NCI-H345 (cell line): ENCODE measurements at regions not wholly inside any gene's neighbourhood (a gene's known extent, or its start where the extent isn't known, plus 50 kb on each side); places are given as distances from the start of the nearest gene placed in this dataset.

Experiments
- DNase-seq: peaks from one replicate; lab custom pipeline; 2025; lab: John Stamatoyannopoulos, UW

DNA sequence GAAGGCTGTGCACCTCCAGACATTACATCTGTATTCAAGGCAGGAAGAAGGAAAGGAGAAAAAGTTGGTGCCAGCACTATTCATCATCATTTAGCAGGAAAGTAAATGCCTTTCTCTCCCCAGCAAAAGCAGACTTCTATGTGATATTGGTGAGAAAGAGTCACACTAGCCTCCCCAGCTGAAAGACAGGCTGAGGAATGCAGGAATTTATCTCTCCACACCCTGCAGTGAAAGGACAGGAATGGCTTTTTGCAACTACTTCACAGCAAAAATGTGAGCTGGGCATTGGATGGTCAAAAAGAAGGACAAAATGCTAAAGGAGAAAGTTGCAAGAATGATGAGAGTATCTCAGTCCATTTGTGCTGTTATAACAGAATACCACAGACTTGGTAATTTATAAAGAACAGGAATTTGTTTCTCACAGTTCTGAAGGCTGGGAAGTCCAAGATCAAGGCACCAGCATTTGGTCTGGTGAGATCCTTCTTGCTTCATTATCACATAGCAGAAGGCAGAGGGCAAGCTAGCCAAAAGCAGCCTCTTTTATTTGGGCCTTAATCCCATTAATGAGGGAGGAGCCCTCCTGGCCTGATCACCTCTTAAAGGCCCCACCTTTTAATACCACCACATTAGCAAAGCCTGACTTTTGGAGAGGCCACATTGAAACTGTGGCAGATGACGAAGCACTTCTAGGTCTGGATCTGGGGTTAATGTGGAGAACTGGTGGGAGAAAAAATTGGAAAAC, 388.1 kb upstream of the SLC14A2 start:
- no peak for DNase-seq

DNA sequence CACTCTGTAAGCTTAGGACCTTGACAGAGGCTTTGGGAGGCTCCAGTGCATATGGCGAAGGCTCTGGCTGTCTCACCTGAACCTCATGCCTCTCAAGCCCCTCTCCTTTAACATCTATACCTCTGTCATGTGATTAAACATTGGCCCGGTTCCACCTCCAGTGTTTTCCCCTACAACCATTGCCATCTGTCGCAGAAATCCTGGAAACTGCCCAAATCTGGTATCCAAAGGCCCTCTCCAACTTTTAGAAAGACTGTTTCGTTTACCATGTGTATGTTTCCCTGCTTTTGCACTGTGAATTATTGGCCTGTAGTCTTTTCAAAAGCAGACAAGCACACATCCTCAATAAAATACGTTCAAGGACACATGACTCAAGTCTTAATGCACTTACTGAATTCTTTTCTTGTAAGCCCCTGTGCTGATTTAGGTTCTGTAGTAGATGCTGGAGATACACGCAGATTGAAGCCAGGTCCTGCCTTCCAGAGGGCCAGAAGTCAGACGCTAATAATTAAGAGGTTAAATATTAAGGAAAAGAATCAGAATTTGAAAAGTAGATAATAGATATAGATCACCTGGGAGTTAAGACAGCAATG, 386.4 kb upstream of the SLC14A2 start:
- DNase-seq = no peak

DNA sequence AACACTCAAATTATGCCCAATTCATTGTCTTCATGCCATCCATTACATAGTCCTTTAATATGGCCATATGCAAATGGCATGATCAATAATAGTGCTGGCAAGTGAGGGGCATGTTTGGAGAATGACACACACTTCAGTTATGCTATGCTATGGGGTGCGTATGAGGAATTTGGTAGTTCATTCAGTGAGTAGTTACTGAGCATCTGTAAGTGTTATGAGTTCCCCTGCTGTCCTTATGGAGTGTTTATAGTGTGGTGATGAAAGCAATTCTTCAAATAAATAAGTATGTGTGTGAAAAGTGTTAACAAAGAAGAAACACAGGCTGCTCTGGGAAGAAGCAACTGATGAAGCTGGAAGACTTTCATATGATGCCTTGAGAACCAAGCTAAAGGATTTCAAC, 383.7 kb upstream of the SLC14A2 start:
- no peak for DNase-seq

DNA sequence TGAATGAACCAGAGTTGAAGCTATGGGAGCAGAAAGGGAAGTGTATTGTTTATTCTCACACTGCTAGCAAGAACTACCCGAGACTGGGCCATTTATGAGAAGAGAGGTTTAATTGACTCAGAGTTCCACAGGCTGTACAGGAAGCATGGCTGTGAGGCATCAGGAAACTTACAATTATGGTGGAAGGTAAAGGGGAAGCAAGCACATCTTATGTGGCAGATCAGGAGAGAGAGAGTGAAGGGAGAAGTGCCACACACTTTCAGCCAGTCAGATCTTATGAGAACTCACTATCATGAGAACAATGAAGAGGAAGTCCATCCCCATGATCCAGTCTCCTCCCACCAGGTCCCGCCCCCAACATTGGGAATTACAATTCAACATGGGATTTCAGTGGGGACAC, 383.2 kb upstream of the SLC14A2 start:
- no peak for DNase-seq

DNA sequence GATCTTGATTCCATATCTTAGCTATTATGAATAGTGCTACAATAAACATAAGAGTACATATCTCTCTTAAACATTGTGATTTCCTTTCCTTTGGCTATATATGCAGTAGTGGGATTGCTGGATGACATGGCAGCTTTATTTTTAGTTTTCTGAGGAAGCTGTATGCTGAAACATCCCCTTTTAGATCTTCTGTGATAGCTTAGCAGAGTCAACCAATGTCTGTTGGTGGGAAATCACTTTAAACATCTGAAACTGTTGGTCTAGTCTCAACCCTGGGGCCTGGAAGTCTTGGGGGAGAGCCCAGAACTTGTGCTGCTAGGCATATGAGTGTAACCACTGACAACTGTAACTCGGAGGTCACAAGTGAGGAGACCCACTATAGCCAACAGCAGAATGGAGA, 378.6 kb upstream of the SLC14A2 start:
- no peak for DNase-seq

DNA sequence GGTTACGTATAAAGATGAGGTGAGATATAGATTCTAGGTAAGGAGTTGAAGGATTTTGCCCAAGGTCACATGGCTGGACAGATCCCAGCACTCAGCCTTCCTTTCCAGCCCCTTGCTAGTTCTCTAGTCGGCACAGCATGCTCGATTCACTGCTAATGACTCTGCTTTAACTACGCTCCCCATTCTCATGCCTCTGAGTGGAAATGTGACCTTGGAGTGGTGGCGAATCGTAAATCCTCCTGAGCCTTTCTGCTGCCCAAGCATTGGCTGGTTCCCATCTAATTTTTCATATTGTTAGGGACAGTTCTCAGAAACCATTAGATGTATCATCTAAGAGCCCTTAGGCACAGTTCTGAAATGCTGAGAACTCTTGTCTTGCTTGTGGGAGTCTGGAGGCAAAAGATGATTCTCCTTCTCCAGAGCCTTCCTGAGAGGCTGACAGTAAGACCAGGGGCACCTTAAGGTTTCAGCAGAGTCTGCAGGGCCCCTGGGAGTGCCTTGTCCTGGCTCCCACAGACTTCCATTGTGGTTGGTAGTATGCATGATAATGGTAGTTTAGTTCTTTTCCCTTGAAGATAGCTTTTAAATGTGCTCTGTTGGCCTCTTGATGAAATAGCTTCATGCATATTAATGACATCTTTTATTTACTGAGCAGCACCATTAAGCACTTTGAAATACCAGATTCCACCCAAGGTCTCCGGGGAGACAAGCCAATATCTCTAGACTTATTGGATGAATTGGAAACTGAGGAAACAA, 377.8 kb upstream of the SLC14A2 start:
- no peak for DNase-seq

DNA sequence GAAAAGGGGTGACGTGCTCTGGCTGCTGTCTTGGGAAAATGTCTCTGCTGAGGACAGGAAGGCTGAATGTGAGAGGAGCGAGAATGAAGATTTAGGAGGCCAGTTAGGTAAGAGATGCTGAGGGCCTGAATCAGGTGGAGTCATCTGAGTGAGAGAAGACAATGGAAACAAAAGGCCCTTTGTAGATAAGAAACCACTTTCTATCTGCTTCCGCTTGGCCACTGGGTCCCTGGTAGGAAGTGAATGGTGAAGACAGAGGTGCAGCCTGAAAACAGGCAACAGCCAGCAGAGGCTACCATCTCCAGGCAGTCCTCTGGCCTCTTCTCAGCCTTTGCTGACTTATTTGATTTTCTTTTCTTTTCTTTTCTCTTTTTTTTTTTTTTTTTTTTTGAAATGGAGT, 374.0 kb upstream of the SLC14A2 start:
- no peak for DNase-seq

DNA sequence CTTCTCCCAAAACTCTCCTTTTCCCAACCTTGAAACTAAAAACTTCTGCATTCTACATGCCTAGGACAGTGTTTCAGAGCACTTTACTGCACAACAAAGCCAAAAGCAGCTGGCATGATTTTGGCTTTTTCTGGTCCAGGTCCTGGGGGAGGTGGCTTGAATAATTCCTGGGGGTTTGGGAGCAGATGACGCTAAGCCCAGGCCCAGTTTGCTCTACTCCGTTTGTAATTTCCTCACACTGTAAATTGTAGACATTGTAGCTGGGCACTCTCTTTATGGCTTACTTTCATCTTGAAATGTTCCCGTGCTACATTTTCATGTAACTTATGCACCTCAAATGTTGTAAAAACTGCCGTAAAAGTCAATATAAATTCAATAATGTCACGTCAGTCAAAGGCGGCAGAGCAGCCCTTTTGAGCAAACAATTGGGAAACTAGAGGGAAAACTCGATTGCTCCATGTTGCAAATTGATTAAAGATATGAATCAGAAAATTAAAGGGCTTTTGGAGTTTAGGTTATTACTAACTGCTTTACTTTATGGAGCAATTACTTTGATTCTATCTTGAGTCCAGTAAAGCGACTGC, 373.2 kb upstream of the SLC14A2 start:
- no peak for DNase-seq

DNA sequence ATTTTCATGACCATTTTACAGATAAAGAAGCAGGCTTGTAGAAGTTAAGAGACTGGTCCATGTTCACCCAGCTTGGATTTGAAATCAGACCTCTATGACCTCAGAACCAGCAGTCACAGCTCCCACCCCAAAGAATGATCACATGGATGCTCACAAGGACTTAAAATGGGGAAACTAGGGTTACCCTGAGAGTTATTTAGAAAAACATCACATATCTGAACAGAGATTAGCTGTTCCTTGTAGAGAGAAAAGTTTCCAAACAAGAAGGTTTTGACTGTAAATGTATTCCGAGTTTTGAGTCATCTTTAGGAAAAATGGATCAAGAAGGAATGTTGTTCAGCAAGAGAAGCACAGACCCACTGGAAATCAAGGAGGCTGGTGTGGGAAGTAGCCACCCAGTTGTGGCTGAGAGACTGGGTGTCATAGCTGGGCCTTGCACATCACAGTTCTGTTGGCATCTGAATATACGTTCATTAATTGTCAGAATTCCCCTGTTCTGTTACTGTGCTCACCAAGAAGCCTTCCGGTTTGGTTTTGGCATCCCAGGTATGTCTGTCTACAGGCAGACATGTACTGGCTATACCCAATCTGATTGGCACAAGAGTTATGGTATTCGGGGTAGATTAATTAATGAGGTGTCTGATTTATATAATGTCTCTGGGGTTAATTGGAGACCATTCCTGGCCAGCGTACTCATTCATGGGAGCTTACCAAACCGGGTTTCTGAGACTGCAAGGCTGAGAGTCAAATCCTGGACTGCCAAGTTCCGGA, 371.8 kb upstream of the SLC14A2 start:
- no peak for DNase-seq

DNA sequence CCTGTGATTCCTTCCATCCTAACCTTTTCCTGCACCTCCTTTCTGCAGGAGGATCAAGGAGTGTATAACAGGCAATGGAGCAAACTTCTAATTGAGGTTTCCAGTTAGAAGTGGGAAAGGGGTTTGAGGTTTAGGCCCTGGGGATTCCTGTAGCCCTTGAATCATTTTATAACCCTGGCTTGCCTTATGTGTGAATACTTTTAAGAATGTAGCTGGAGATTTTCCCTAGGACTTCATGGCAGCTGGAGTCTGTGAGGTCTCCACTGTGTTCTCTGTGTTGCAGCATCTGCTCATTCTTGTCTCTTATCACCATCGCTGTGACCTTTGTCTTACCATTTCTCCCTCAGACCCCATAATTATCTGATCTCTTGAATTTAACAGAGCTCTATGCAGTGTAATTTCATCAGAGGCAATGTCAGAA, 370.2 kb upstream of the SLC14A2 start:
- DNase-seq = no peak

DNA sequence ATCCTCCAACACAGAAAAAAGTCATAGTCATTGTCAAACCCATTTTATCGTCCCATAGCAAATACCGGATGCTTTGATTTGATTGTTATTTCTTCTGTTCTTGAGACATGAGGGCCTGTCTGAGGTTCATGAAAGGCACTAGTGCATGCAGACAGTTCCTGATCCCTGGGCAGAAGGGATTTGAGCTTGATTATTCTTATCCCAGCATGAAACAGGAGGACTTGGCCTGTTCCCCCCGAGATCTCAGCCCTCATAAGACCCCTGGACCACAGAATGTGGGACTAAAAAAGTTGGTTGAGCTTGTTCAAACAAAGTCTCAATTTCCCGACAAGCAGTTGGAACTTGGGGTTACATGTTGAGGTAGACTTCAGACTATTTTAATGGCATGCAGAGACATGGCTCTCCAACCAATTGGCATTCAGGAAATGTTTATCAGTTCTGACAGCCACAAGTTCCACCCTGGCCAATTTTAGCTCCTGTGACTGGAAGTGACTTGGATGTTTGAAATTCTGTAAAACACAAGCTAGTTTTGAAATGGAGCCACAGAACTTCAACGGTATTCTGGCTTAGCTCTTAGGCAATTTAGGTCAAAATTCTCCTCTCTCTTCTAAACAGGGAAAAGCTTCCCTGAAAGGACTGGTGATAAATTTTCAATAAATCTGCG, 366.9 kb upstream of the SLC14A2 start:
- no peak for DNase-seq

DNA sequence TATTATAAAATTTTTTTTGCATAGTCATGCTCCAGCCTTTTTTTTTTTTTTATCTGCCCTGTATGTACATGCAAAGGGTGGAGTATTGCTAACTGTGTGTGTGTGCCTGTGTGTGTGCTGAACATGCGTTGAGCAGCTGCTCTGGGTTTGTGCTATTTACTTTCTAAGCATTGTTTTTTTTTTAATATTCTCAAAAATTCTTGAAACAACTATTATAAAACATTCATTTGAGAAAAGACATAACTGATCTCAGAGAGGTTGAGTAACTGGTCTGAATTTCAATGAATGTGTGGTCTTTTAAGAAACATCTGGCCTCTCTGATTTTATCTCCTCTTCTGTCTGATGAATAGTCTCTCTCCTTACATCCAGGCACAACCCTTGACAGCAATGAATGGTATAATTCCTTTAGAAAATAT, 366.0 kb upstream of the SLC14A2 start:
- no peak for DNase-seq

DNA sequence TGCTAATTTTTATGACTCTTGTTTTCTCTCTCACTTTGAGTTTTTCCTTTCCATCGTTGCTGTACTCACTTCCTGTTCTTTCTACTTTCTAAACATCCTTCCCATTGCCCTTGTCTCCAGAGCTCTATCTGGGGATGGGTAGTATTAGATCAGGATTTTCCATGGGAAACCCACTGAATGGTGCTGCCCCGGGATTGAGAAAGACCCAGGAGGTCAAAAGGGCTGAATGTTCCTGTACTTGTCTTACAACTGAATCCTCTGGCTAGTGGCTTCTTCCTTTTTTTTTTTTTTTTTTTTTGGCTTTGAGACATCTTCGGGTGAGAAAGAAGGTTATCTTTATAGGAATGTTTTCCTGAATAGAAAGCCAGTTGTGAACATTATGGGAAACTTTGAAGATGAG, 364.8 kb upstream of the SLC14A2 start:
- no peak for DNase-seq

DNA sequence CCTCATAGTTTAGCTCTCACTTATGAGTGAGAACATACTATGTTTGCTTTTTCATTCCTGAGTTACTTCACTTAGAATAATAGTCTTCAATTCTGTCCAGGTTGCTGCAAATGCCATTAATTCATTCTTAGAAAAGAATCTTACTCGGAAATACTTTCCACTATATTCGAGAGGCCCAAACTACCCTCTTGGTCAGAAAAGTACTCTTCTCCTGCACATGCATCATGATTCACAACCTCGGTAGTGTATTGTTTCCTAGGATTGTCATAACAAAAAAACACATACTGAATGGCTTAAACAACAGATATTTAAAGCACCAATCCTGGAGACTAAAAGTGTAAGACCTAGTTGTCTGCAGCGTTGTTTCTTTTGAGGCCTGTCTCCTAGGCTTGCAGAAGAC, 364.0 kb upstream of the SLC14A2 start:
- no peak for DNase-seq

DNA sequence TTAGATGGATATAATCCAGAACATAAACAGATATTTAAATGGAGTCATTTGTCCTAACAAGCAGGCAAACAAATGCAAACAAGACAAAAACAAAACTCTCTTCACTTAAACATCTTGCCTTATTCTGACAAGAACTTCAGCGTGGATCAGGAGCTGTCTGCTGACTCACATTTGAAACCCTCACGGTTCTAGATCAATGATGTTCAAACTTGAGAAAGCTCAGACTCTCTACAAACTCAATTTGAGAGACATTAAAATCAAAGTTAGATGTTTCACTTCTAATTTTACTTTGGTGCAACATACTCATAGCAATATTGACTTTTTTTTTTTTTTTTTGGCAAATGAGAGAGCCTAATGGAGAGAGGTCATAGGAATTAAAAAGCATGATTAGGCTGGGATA, 362.8 kb upstream of the SLC14A2 start:
- DNase-seq = no peak

DNA sequence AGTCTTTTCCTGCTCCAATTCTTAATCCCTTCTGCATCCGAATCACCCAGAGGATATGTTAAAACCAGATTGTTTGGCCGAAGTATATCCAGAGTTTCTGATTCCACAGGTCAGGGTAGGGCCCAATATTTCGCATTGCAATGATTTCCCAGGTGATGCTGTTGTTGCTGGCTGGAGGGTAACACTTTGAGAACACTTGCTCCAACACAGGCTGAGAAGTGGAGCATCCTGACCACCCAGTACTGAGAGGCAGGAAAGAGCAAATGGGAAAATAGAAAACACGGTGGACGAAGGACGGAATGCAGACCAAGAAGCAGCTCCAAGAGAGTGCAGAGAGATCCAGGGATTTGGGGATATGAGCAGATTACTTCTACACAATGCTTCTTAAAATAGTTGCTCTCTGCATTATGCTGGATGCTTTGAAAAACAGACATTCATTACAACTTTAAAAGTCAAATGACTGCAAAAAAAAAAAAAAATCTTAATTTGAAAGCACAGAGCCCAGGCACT, 362.2 kb upstream of the SLC14A2 start:
- no peak for DNase-seq

DNA sequence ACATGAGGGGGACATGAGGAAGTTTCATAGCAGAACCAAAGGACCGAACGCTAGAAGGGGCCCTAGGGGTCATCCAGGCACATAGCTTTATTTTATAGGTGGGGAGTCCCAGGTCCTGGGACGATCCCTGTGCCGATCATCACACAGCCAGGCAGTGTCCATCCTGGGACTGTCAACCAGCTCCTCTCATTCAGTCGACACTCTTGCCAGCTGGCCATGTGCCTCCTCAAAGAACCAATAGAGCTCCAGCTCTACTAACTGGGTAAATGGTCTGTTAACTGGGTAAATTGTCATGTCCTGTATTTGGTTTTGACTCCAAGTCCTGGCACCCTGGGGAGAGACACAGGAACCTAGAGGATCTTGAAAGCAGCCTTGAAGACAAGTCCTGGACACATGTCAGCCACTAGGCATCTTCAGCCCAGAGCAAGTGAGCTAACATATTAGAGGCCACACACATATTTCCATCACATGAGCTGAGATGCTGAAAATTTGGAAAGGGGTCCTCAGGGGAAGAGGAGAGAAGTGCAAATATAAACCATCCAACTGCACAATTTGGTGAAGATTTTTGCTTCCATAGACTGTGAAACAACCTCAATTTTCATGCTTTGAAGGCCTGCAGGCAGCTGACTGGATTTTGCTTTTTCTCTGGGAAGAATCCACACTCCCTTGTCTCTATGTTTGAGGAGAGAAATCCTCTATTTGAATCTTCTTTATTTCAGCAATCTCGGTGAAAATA, 361.1 kb upstream of the SLC14A2 start:
- no peak for DNase-seq

DNA sequence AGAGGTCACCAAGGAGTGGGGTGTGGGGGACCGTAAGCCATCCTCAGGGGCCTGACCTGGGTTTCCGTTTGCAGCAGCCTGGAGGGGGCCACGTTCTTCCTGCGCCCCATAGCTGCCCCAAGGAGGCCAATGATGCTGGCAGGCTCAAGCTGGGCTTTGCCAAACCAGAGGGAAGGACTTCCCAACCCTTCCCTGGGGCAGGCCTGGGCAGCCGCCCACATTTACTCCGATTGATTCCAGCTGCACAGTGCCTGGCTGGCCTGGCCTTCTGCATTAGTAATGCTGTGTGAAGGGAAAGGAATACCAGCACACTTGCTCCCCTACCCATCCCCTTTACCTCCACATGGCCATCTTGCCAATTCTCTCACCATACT, 360.6 kb upstream of the SLC14A2 start:
- DNase-seq = no peak

DNA sequence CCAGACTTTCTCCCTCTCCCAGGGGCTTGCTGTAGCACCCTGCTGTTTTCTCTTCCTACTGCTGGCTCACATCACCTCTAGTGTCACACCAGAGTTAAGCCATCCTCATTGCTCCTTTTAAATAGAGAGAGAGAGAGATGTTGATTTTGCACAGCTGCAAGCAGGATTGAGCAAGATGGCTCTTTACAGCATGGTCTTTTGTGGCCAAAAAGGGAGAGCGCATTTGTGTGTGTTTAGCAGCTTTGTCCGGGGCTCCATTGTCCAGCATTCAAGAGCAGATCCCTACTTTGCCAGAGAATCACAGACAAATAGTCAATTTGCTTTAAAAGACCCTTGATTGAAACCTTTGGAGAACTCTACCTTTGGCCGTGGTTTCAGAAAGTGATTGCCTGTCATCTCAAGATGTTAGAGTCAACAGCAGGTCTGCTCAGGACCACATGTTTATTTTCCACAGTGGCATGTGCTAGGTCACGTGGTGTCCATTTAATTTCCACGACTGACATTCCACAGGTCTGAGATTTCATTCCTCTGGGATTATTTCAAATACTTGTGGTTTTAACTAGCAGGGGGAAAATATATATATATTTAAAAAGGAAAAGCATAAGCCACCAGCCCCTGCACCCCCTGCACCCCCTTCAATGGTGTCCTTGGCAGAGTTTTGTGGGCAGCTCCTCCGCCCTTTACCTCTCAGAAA, 359.9 kb upstream of the SLC14A2 start:
- DNase-seq = peak; percentile 56

DNA sequence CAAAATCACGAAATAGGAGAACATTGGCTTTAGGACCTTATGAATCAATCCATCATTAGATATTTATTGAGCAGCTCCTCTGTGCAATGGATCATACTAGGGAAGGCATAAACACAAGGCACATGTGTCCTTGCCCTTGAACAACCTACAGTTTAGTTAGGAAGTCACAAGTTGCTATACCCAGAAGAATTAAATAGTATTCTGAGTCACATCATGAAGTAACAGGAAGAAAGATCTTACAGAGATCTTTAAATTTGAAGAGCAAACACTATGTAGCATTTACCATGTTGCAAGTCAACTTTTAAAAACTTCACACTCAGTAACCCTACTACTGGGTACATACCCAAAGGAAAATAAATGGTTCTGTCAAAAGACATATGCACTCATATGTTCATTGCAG, 355.2 kb upstream of the SLC14A2 start:
- DNase-seq = no peak
